Fibroblast of the aortic adventitia (primary cell): ENCODE measurements at regions not wholly inside any gene's neighbourhood (a gene's known extent, or its start where the extent isn't known, plus 50 kb on each side); places are given as distances from the start of the nearest gene placed in this dataset.
A peak's percentile ranks its signal among the peaks of the same experiment; 100 is the strongest.
"Not testable (repeated sequence)": the region's sequence is repeated elsewhere in the genome, so short reads cannot be mapped to it uniquely, and the experiment has no call there.

Experiments used
- DNase-seq: peaks from one replicate; pipeline ENCODE4 v3.0.0-alpha.2; 2010; ENCODE audit warnings: low read depth
- H3K4me3 ChIP-seq: 2 replicates; pipeline ENCODE4 v1.5.1; 2011; ENCODE audit warnings: low read depth, mild to moderate bottlenecking, control low read depth, low read length, moderate library complexity
- CTCF ChIP-seq: IDR thresholded peaks from 2 replicates; pipeline ENCODE4 v1.5.1; 2011; ENCODE audit warnings: mild to moderate bottlenecking, low read length, control low read depth, inconsistent platforms; ENCODE audit not compliant: insufficient read depth

GRCh38 chr16:29319726-29320125, 86.8 kb downstream of the NPIPB11 start:
- H3K4me3 ChIP-seq: no peak overlapping the region
- no peak for TF ChIP-seq CTCF
- no peak for DNase-seq

GRCh38 chr16:29318561-29318968, 87.9 kb downstream of the NPIPB11 start:
- H3K4me3 ChIP-seq: not testable (repeated sequence)
- TF ChIP-seq CTCF: peak; percentile 36
- DNase-seq: peak; percentile 78

GRCh38 chr16:29318037-29318436, 88.5 kb downstream of the NPIPB11 start:
- TF ChIP-seq CTCF: no peak
- H3K4me3 ChIP-seq: no peak overlapping the region
- no peak for DNase-seq

- no peak for TF ChIP-seq CTCF
- H3K4me3 ChIP-seq: no peak overlapping the region
- no peak for DNase-seq
These were observed 89.2 kb downstream of the NPIPB11 start for GRCh38 chr16:29317269-29317668.

GRCh38 chr16:29316761-29317183, 89.7 kb downstream of the NPIPB11 start:
- no peak for DNase-seq
- H3K4me3 ChIP-seq: no peak overlapping the region
- TF ChIP-seq CTCF: no peak

- TF ChIP-seq CTCF: no peak
- no peak overlapping the region for H3K4me3 ChIP-seq
- DNase-seq: no peak
These were observed 90.5 kb downstream of the NPIPB11 start for GRCh38 chr16:29315916-29316517.

GRCh38 chr16:29315046-29315445, 91.5 kb downstream of the NPIPB11 start:
- H3K4me3 ChIP-seq: no peak overlapping the region
- TF ChIP-seq CTCF: no peak
- DNase-seq: peak; percentile 35
